ENCODE measurements at regions not wholly inside any gene's neighbourhood (a gene's known extent, or its start where the extent isn't known, plus 50 kb on each side); places are given as distances from the start of the nearest gene placed in this dataset.

- no peak for DNase-seq (ENCODE audit: low spot score)
Measured at GRCh38 chr4:58553679-58554078, 1443.5 kb upstream of the IGFBP7 start.

- no peak for DNase-seq (ENCODE audit: low spot score)
Measured at GRCh38 chr4:58553031-58553430, 1442.8 kb upstream of the IGFBP7 start.

- DNase-seq (ENCODE audit: low spot score), result no peak
Measured at GRCh38 chr4:58551676-58552075, 1441.5 kb upstream of the IGFBP7 start.

- no peak for DNase-seq (ENCODE audit: low spot score)
Measured at GRCh38 chr4:58543465-58543864, 1433.3 kb upstream of the IGFBP7 start.

- DNase-seq (ENCODE audit: low spot score), result no peak
Measured at GRCh38 chr4:58541926-58542325, 1431.7 kb upstream of the IGFBP7 start.

- no peak for DNase-seq (ENCODE audit: low spot score)
Measured at GRCh38 chr4:58522765-58523382, 1412.7 kb upstream of the IGFBP7 start.

- no peak for DNase-seq (ENCODE audit: low spot score)
Measured at GRCh38 chr4:58515226-58515625, 1405.0 kb upstream of the IGFBP7 start.

- no peak for DNase-seq (ENCODE audit: low spot score)
Measured at GRCh38 chr4:58514299-58514698, 1404.1 kb upstream of the IGFBP7 start.

- no peak for DNase-seq (ENCODE audit: low spot score)
Measured at GRCh38 chr4:58510652-58511051, 1400.5 kb upstream of the IGFBP7 start.

GRCh38 chr4:58507079-58507478 is 1396.9 kb upstream of the IGFBP7 start:
- no peak for DNase-seq (ENCODE audit: low spot score)

GRCh38 chr4:58502839-58503238 is 1392.7 kb upstream of the IGFBP7 start:
- DNase-seq (ENCODE audit: low spot score), result no peak

- no peak for DNase-seq (ENCODE audit: low spot score)
Measured at GRCh38 chr4:58499182-58499581, 1389.0 kb upstream of the IGFBP7 start.

- DNase-seq (ENCODE audit: low spot score), result no peak
Measured at GRCh38 chr4:58491620-58492019, 1381.4 kb upstream of the IGFBP7 start.

- DNase-seq (ENCODE audit: low spot score), result no peak
Measured at GRCh38 chr4:58477950-58478349, 1367.8 kb upstream of the IGFBP7 start.

- DNase-seq (ENCODE audit: low spot score), result no peak
Measured at GRCh38 chr4:58477513-58477912, 1367.3 kb upstream of the IGFBP7 start.

GRCh38 chr4:58475097-58475496 is 1364.9 kb upstream of the IGFBP7 start:
- DNase-seq (ENCODE audit: low spot score), result no peak

GRCh38 chr4:58465031-58465430 is 1354.8 kb upstream of the IGFBP7 start:
- no peak for DNase-seq (ENCODE audit: low spot score)

GRCh38 chr4:58456727-58457384 is 1346.7 kb upstream of the IGFBP7 start:
- no peak for DNase-seq (ENCODE audit: low spot score)

- DNase-seq (ENCODE audit: low spot score), result no peak
Measured at GRCh38 chr4:58453956-58454355, 1343.8 kb upstream of the IGFBP7 start.

GRCh38 chr4:58451707-58452106 is 1341.5 kb upstream of the IGFBP7 start:
- DNase-seq (ENCODE audit: low spot score), result no peak

GRCh38 chr4:58435871-58436270 is 1325.7 kb upstream of the IGFBP7 start:
- no peak for DNase-seq (ENCODE audit: low spot score)

GRCh38 chr4:58413849-58414248 is 1303.7 kb upstream of the IGFBP7 start:
- DNase-seq (ENCODE audit: low spot score), result no peak

- no peak for DNase-seq (ENCODE audit: low spot score)
Measured at GRCh38 chr4:58411904-58412303, 1301.7 kb upstream of the IGFBP7 start.

GRCh38 chr4:58406762-58407161 is 1296.6 kb upstream of the IGFBP7 start:
- no peak for DNase-seq (ENCODE audit: low spot score)
